ENCODE measurements at regions not wholly inside any gene's neighbourhood (a gene's known extent, or its start where the extent isn't known, plus 50 kb on each side); places are given as distances from the start of the nearest gene placed in this dataset.

DNA sequence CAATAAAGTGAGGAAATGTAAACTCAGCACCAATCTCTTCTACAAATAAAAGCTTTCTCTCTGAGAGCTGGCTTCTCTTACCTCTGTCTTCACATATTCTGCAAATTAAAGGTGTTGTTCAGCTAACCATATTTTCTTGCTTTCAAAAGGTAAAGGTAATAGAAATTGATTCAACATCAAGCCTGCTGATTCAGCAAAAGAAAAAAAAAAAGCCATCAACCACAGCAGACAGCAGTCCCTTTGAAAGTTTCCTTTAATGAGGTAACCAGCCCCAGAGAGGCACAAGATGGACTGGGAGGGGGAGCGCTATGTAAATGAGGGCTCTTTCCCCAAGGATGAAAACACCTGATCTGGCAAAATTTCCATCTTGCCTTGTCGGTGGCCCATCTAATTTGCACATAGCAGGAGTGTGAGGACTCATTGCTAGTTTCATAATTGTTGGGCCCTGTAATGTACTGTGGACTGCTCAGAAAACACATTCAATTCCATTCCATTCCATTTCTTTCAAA, 154.9 kb upstream of the SOX11 start:
- Mint-ChIP-seq H3K4me1 (ENCODE audit: low read depth, unreplicated experiment) (peaks cover 45% of the 10 kb centered on the region), H3K9me3 (ENCODE audit: unreplicated experiment) (peaks cover 5% of the 10 kb centered on the region), H3K27ac (ENCODE audit: unreplicated experiment) (peak overlapping the region; percentile 95), H3K4me3 (ENCODE audit: unreplicated experiment) (peak overlapping the region; percentile 46), H3K36me3 (ENCODE audit: unreplicated experiment) (peaks cover 5% of the 10 kb centered on the region), H3K27me3 (ENCODE audit: unreplicated experiment) (no peaks in the 10 kb centered on the region)
- no peak for TF ChIP-seq CTCF (IDR thresholded peaks at IDR 0.05; ENCODE audit: partially characterized antibody, unreplicated experiment)
- DNase-seq = no peak

DNA sequence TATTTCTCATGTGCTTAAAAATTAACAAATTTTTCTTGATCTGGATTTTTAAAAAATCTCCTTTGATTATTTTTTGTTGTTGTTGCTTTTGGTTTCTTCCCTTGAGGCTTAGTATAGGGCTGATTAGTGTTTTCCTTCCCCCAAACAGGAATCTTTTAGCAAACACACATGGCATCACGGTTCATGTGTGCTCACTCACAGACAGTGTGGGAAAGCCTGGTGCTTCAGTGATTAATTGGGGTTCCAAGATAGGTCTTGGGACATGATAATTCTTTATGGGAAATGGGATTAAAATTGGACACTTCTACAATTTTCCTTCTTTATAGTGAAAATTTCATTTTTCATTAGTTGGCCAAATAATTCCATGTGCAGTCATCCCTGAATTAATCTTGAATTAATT, 153.9 kb upstream of the SOX11 start:
- Mint-ChIP-seq H3K4me3 (ENCODE audit: unreplicated experiment) (peak overlapping the region; percentile 13), H3K27me3 (ENCODE audit: unreplicated experiment) (no peaks in the 10 kb centered on the region), H3K27ac (ENCODE audit: unreplicated experiment) (peak overlapping the region; percentile 95), H3K9me3 (ENCODE audit: unreplicated experiment) (peaks cover 2% of the 10 kb centered on the region), H3K36me3 (ENCODE audit: unreplicated experiment) (peaks cover 10% of the 10 kb centered on the region), H3K4me1 (ENCODE audit: low read depth, unreplicated experiment) (peaks cover 45% of the 10 kb centered on the region)
- DNase-seq = no peak
- no peak for TF ChIP-seq CTCF (IDR thresholded peaks at IDR 0.05; ENCODE audit: partially characterized antibody, unreplicated experiment)

- peak; percentile 77 for DNase-seq
- Mint-ChIP-seq H3K9me3 (ENCODE audit: unreplicated experiment) (peaks cover 2% of the 10 kb centered on the region), H3K27ac (ENCODE audit: unreplicated experiment) (peak overlapping the region; percentile 95), H3K4me1 (ENCODE audit: low read depth, unreplicated experiment) (peaks cover 44% of the 10 kb centered on the region), H3K27me3 (ENCODE audit: unreplicated experiment) (no peaks in the 10 kb centered on the region), H3K4me3 (ENCODE audit: unreplicated experiment) (peak overlapping the region; percentile 74), H3K36me3 (ENCODE audit: unreplicated experiment) (peaks cover 14% of the 10 kb centered on the region)
- TF ChIP-seq CTCF (IDR thresholded peaks at IDR 0.05; ENCODE audit: partially characterized antibody, unreplicated experiment) = no peak
Observed at GRCh38 chr2:5538772-5539171, 153.4 kb upstream of the SOX11 start.

DNA sequence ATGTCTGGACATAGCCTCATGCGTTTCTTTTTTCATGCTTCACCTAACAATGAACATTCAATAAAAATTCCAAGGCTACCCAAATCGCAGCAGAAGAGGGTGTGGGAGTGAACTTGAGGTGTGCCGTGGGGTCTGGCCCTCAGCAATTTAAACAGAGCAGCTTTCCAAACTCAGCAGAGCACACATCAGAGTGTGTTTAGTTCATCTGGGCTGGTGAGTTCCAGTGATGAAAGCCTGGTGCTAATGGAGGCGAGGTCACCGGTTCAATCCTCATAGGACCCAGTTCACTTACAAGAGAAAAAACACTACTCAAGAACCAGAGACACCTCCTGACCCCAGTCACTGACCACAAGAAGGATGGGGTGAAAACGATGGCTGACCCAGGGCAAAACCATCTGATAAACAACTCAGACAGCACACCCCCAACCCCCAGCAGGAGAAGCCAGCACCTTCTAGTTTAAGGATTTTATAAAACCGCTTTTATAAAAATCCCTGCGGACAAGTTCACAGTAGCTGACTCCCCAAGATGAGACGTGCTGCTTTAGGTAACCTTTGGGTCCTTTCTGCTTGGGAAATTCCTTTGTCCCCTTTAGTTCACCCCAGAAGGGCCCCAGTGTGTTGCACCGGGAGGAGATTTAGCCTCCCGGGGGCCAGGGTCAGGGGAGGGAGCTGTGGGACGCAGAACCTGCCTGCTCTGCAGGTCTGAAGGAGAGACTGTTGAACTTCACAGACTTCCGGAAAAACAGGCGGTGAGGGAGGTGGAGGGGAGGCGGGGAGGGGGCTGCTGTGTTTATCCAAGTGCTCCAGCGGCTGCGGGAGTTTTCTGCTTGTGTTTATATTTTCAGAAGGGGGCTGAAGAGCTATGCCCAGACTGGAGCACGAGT, 152.7 kb upstream of the SOX11 start:
- Mint-ChIP-seq H3K27ac (ENCODE audit: unreplicated experiment) (peak overlapping the region; percentile 95), H3K36me3 (ENCODE audit: unreplicated experiment) (peaks cover 18% of the 10 kb centered on the region), H3K4me1 (ENCODE audit: low read depth, unreplicated experiment) (peaks cover 39% of the 10 kb centered on the region), H3K4me3 (ENCODE audit: unreplicated experiment) (peak overlapping the region; percentile 74), H3K9me3 (ENCODE audit: unreplicated experiment) (peaks cover 2% of the 10 kb centered on the region), H3K27me3 (ENCODE audit: unreplicated experiment) (no peaks in the 10 kb centered on the region)
- peak; percentile 41 for DNase-seq
- no peak for TF ChIP-seq CTCF (IDR thresholded peaks at IDR 0.05; ENCODE audit: partially characterized antibody, unreplicated experiment)

- Mint-ChIP-seq H3K27ac (ENCODE audit: unreplicated experiment) (no peak overlapping the region), H3K27me3 (ENCODE audit: unreplicated experiment) (no peaks in the 10 kb centered on the region), H3K9me3 (ENCODE audit: unreplicated experiment) (peaks cover 9% of the 10 kb centered on the region), H3K36me3 (ENCODE audit: unreplicated experiment) (peaks cover 25% of the 10 kb centered on the region), H3K4me1 (ENCODE audit: low read depth, unreplicated experiment) (peaks cover 36% of the 10 kb centered on the region), H3K4me3 (ENCODE audit: unreplicated experiment) (no peak overlapping the region)
- no peak for DNase-seq
- no peak for TF ChIP-seq CTCF (IDR thresholded peaks at IDR 0.05; ENCODE audit: partially characterized antibody, unreplicated experiment)
Observed at GRCh38 chr2:5540856-5541255, 151.3 kb upstream of the SOX11 start.
